GM23338 (cell line): ENCODE measurements at regions not wholly inside any gene's neighbourhood (a gene's known extent, or its start where the extent isn't known, plus 50 kb on each side); places are given as distances from the start of the nearest gene placed in this dataset.

Source experiments
- ATAC-seq: fragments of 200-7000 bp; cut with Tn5 transposase; 3 replicates; pipeline ENCODE4 v1.9.1; 2020
- DNase-seq: peaks from one replicate; pipeline ENCODE4 v3.0.0-alpha.2; 2015; ENCODE audit warnings: low spot score
- H2AFZ ChIP-seq: fragments of 200-600 bp; sonication (generic); 2 replicates; pipeline ENCODE4 v1.8.0; 2016; ENCODE audit warnings: antibody characterized with exemption, mild to moderate bottlenecking, moderate library complexity
- H3F3A ChIP-seq: fragments of 200-600 bp; sonication (generic); replicated peaks from 2 replicates; pipeline ENCODE4 v1.8.0; 2017; ENCODE audit warnings: antibody characterized with exemption, mixed run types, low read depth
- H3K27ac ChIP-seq: fragments of 200-600 bp; sonication (generic); 2 replicates; pipeline ENCODE4 v1.6.1; 2016; ENCODE audit warnings: low read depth
- H3K27me3 ChIP-seq: fragments of 200-600 bp; sonication (generic); 2 replicates; pipeline ENCODE4 v1.8.0; 2016; ENCODE audit warnings: mild to moderate bottlenecking, mixed run types, moderate library complexity; ENCODE audit not compliant: insufficient read depth
- H3K36me3 ChIP-seq: fragments of 200-600 bp; sonication (generic); 2 replicates; pipeline ENCODE4 v1.8.0; 2016; ENCODE audit warnings: mild to moderate bottlenecking; ENCODE audit not compliant: insufficient read depth
- H3K4me1 ChIP-seq: fragments of 200-600 bp; sonication (generic); 2 replicates; pipeline ENCODE4 v1.8.0; 2016; ENCODE audit warnings: mild to moderate bottlenecking, moderate library complexity; ENCODE audit not compliant: insufficient read depth
- H3K4me2 ChIP-seq: fragments of 200-600 bp; sonication (generic); 2 replicates; pipeline ENCODE4 v1.7.1; 2017; ENCODE audit warnings: mixed run types
- H3K4me3 ChIP-seq: fragments of 200-600 bp; sonication (generic); 2 replicates; pipeline ENCODE4 v1.6.1; 2016; ENCODE audit warnings: mixed run types
- H3K79me2 ChIP-seq: fragments of 200-600 bp; sonication (generic); replicated peaks from 2 replicates; pipeline ENCODE4 v1.8.0; 2017; ENCODE audit warnings: mild to moderate bottlenecking; ENCODE audit not compliant: insufficient read depth
- H3K9me2 ChIP-seq: fragments of 200-600 bp; sonication (generic); 2 replicates; pipeline ENCODE4 v1.8.0; 2017; ENCODE audit not compliant: insufficient read depth
- H4K20me1 ChIP-seq: fragments of 200-600 bp; sonication (generic); replicated peaks from 2 replicates; pipeline ENCODE4 v1.8.0; 2017; ENCODE audit warnings: mild to moderate bottlenecking; ENCODE audit not compliant: insufficient read depth
- H3K27ac Mint-ChIP-seq: 2 replicates; pipeline ENCODE4 v1.8.0; 2020; ENCODE audit warnings: inconsistent platforms, mild to moderate bottlenecking, moderate library complexity, mixed read lengths
- H3K27me3 Mint-ChIP-seq: 3 replicates; pipeline ENCODE4 v1.8.0; 2022; ENCODE audit warnings: low read depth, mild to moderate bottlenecking, moderate library complexity, mixed read lengths, inconsistent platforms; ENCODE audit not compliant: insufficient read depth, poor library complexity
- H3K36me3 Mint-ChIP-seq: 3 replicates; pipeline ENCODE4 v1.8.0; 2021; ENCODE audit warnings: low read depth, mild to moderate bottlenecking, inconsistent platforms, moderate library complexity, mixed read lengths
- H3K4me1 Mint-ChIP-seq: 3 replicates; pipeline ENCODE4 v1.8.0; 2020; ENCODE audit warnings: mild to moderate bottlenecking, inconsistent platforms, mixed read lengths
- H3K4me3 Mint-ChIP-seq: 3 replicates; pipeline ENCODE4 v1.8.0; 2021; ENCODE audit warnings: moderate library complexity, mild to moderate bottlenecking, inconsistent platforms, mixed read lengths
- H3K9me3 Mint-ChIP-seq: 3 replicates; pipeline ENCODE4 v1.8.0; 2020; ENCODE audit warnings: moderate library complexity, mild to moderate bottlenecking, inconsistent platforms, mixed read lengths
- CREB1 ChIP-seq: fragments of 250-450 bp; sonication (Bioruptor Pico); IDR thresholded peaks from 2 replicates; pipeline ENCODE4 v1.5.0; 2020; ENCODE audit warnings: low read depth, mild to moderate bottlenecking, moderate library complexity
- EZH2 ChIP-seq: fragments of 200-600 bp; sonication (generic); IDR thresholded peaks from one replicate; pipeline ENCODE4 v1.8.0; 2017; ENCODE audit warnings: antibody characterized with exemption, mild to moderate bottlenecking, low read depth; ENCODE audit not compliant: unreplicated experiment
- EZH2phosphoT487 ChIP-seq: fragments of 200-600 bp; sonication (generic); IDR thresholded peaks from one replicate; pipeline ENCODE4 v1.8.1; 2018; ENCODE audit warnings: antibody characterized with exemption; ENCODE audit not compliant: unreplicated experiment
- NANOG ChIP-seq: IDR thresholded peaks from 2 replicates; pipeline ENCODE4 v1.6.1; 2016; ENCODE audit warnings: antibody characterized with exemption, borderline replicate concordance
- POLR2AphosphoS5 ChIP-seq: IDR thresholded peaks from 2 replicates; pipeline ENCODE4 v1.6.1; 2016; ENCODE audit warnings: antibody characterized with exemption, low read depth
- STAT1 ChIP-seq: IDR thresholded peaks from one replicate; pipeline ENCODE4 v1.6.1; 2016; ENCODE audit warnings: antibody characterized with exemption; ENCODE audit not compliant: unreplicated experiment
- ZNF331 ChIP-seq: fragments of 250-450 bp; sonication (Bioruptor Pico); IDR thresholded peaks from 2 replicates; pipeline ENCODE4 v1.5.0; 2020; ENCODE audit warnings: low read depth, mild to moderate bottlenecking, moderate library complexity
- TF ChIP-seq, protein P1 (sequence below): IDR thresholded peaks from one replicate; pipeline ENCODE4 v1.6.1; 2018; ENCODE audit warnings: antibody characterized with exemption; ENCODE audit not compliant: unreplicated experiment
- TF ChIP-seq, protein P2 (sequence below), 2 experiments: fragments of 200-600 bp in 1 of 2; sonication (generic) in 1 of 2; conservative IDR thresholded peaks; 2 replicates each; pipeline versions ENCODE4 v1.5.1 to v1.6.1; 2016 to 2017; ENCODE audit warnings: antibody characterized with exemption in 2 of 2, low read depth in 2 of 2, mild to moderate bottlenecking in 2 of 2, moderate library complexity in 1 of 2

DNA sequence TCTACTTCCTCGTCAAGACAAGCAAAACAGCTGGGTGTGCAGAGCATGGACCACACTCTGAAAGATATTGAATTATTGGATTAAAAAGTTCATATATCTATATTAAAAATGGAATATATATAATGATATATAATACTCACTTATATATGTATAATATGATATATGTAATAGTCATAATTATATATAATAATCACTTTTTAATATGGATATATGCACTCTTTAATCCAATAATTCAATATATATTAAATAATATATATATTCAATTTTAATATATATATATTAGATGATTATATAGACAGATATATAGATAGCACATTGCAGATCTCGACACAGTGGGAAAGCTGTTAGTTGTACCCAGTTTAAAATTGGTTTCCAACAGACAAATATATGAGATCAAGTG lies 182.1 kb upstream of the CARD18 start (continued):
- TF ChIP-seq EZH2phosphoT487 (no peak), POLR2AphosphoS5 (no peak), NANOG (no peak), STAT1 (no peak)

DNA sequence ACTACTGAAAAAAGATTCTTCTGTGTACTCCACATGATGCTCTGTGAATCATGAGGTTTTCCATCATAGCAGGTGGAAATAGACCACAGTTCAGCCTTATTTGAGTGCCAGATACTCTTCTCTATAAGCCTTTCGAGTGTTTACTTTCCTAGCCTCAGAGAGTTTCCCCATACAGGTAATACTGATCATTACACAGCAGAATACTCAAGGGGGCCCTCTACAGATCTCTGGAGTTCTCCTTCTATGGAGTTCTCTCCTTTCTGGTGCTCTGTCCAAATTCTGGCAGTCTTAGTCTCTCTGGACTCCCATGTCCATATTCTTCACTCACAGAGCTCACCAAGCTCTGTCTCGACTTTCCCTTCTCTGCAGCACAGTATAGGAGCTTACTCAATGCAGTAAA lies 175.7 kb upstream of the CARD18 start:
- TF ChIP-seq, protein P1, sequence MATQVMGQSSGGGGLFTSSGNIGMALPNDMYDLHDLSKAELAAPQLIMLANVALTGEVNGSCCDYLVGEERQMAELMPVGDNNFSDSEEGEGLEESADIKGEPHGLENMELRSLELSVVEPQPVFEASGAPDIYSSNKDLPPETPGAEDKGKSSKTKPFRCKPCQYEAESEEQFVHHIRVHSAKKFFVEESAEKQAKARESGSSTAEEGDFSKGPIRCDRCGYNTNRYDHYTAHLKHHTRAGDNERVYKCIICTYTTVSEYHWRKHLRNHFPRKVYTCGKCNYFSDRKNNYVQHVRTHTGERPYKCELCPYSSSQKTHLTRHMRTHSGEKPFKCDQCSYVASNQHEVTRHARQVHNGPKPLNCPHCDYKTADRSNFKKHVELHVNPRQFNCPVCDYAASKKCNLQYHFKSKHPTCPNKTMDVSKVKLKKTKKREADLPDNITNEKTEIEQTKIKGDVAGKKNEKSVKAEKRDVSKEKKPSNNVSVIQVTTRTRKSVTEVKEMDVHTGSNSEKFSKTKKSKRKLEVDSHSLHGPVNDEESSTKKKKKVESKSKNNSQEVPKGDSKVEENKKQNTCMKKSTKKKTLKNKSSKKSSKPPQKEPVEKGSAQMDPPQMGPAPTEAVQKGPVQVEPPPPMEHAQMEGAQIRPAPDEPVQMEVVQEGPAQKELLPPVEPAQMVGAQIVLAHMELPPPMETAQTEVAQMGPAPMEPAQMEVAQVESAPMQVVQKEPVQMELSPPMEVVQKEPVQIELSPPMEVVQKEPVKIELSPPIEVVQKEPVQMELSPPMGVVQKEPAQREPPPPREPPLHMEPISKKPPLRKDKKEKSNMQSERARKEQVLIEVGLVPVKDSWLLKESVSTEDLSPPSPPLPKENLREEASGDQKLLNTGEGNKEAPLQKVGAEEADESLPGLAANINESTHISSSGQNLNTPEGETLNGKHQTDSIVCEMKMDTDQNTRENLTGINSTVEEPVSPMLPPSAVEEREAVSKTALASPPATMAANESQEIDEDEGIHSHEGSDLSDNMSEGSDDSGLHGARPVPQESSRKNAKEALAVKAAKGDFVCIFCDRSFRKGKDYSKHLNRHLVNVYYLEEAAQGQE: no peak
- no peak for TF ChIP-seq POLR2AphosphoS5
- TF ChIP-seq EZH2: no peak
- TF ChIP-seq, protein P2, sequence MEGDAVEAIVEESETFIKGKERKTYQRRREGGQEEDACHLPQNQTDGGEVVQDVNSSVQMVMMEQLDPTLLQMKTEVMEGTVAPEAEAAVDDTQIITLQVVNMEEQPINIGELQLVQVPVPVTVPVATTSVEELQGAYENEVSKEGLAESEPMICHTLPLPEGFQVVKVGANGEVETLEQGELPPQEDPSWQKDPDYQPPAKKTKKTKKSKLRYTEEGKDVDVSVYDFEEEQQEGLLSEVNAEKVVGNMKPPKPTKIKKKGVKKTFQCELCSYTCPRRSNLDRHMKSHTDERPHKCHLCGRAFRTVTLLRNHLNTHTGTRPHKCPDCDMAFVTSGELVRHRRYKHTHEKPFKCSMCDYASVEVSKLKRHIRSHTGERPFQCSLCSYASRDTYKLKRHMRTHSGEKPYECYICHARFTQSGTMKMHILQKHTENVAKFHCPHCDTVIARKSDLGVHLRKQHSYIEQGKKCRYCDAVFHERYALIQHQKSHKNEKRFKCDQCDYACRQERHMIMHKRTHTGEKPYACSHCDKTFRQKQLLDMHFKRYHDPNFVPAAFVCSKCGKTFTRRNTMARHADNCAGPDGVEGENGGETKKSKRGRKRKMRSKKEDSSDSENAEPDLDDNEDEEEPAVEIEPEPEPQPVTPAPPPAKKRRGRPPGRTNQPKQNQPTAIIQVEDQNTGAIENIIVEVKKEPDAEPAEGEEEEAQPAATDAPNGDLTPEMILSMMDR (conservative IDR thresholded peaks at IDR 0.05; ENCODE audit: low read depth in 2 of 2): peak; percentile 24 to 30
- no peak for TF ChIP-seq ZNF331 (CRISPR knock-in tag)
- Mint-ChIP-seq H3K36me3 (no peaks in the 10 kb centered on the region), H3K27ac (peak overlapping the region; percentile 48), H3K4me3 (no peak overlapping the region), H3K27me3 (no peaks in the 10 kb centered on the region), H3K4me1 (no peaks in the 10 kb centered on the region), H3K9me3 (no peaks in the 10 kb centered on the region)
- Histone ChIP-seq H2AFZ (no peak overlapping the region), H3K9me2 (no peaks in the 10 kb centered on the region), H3K27ac (no peak overlapping the region), H3K27me3 (no peaks in the 10 kb centered on the region), H3K4me3 (no peak overlapping the region), H3K36me3 (no peaks in the 10 kb centered on the region), H3K79me2 (no peaks in the 10 kb centered on the region), H4K20me1 (no peaks in the 10 kb centered on the region), H3K4me1 (no peaks in the 10 kb centered on the region), H3K4me2 (no peak overlapping the region), H3F3A (no peaks in the 10 kb centered on the region)
- ATAC-seq (peak; percentile 89), DNase-seq (peak; percentile 57)

DNA sequence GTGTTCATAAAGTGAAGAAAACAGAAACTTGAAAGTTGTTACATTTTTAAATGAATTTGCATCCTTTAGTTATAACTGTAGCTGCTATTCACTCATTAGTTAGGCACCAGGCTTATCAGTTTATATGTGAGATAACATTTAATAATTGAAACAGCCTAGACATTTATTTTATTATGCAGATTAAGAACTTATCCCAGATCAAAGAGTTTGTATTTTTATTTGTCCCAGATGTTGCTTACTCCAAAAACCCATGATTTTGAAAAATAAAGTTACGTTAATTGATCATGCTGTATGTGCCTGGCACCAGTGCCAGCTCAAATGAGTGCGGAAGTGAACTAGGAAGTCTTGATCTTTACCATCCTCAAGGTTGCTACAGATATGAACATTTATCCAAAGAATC lies 172.7 kb upstream of the CARD18 start:
- Histone ChIP-seq H3F3A (no peaks in the 10 kb centered on the region), H3K9me2 (no peaks in the 10 kb centered on the region), H3K79me2 (no peaks in the 10 kb centered on the region), H3K4me2 (no peak overlapping the region), H2AFZ (no peak overlapping the region), H3K27me3 (no peaks in the 10 kb centered on the region), H3K36me3 (no peaks in the 10 kb centered on the region), H3K4me3 (no peak overlapping the region), H3K27ac (no peak overlapping the region), H3K4me1 (no peaks in the 10 kb centered on the region), H4K20me1 (no peaks in the 10 kb centered on the region)
- H3K4me1 Mint-ChIP-seq: no peaks in the 10 kb centered on the region
- no peaks in the 10 kb centered on the region for H3K9me3 Mint-ChIP-seq
- H3K27me3 Mint-ChIP-seq: no peaks in the 10 kb centered on the region
- no peak overlapping the region for H3K4me3 Mint-ChIP-seq
- no peak for DNase-seq
- no peak overlapping the region for H3K27ac Mint-ChIP-seq
- H3K36me3 Mint-ChIP-seq: no peaks in the 10 kb centered on the region
- ATAC-seq: no peak
- TF ChIP-seq STAT1 (no peak), CREB1 (CRISPR knock-in tag) (no peak), NANOG (no peak)
- TF ChIP-seq, protein P2 (conservative IDR thresholded peaks at IDR 0.05; ENCODE audit: low read depth in 2 of 2): no peak
